ENCODE measurements at regions not wholly inside any gene's neighbourhood (a gene's known extent, or its start where the extent isn't known, plus 50 kb on each side); places are given as distances from the start of the nearest gene placed in this dataset.

- Mint-ChIP-seq H3K9me3 (ENCODE audit: low read depth, unreplicated experiment) (no peaks in the 10 kb centered on the region), H3K4me3 (ENCODE audit: low read depth, unreplicated experiment) (no peak overlapping the region), H3K27me3 (ENCODE audit: unreplicated experiment) (no peaks in the 10 kb centered on the region), H3K36me3 (ENCODE audit: insufficient read depth, unreplicated experiment) (no peaks in the 10 kb centered on the region), H3K27ac (ENCODE audit: unreplicated experiment) (no peak overlapping the region), H3K4me1 (ENCODE audit: low read depth, unreplicated experiment) (no peaks in the 10 kb centered on the region)
- TF ChIP-seq CTCF (IDR thresholded peaks at IDR 0.05; ENCODE audit: unreplicated experiment) = no peak
- no TSS peak for BruUV-seq (replicated peaks)
- no peak for DNase-seq
- CTCF ChIA-PET = interaction anchor here (0.6 to 0.7 kb wide), 2 partner anchors 11 to 74 kb away, joined by 5 read pairs; no protein-coding TSS in a partner anchor
- intact Hi-C loops (cut with micrococcal nuclease; ENCODE audit: unreplicated experiment) = no loop called here
These were observed 202.9 kb downstream of the USP25 start for GRCh38 chr21:15932726-15933125.

- Mint-ChIP-seq H3K36me3 (ENCODE audit: insufficient read depth, unreplicated experiment) (no peaks in the 10 kb centered on the region), H3K4me3 (ENCODE audit: low read depth, unreplicated experiment) (no peak overlapping the region), H3K27me3 (ENCODE audit: unreplicated experiment) (no peaks in the 10 kb centered on the region), H3K27ac (ENCODE audit: unreplicated experiment) (no peak overlapping the region), H3K4me1 (ENCODE audit: low read depth, unreplicated experiment) (no peaks in the 10 kb centered on the region), H3K9me3 (ENCODE audit: low read depth, unreplicated experiment) (no peaks in the 10 kb centered on the region)
- CTCF ChIA-PET = no interaction called here
- no peak for TF ChIP-seq CTCF (IDR thresholded peaks at IDR 0.05; ENCODE audit: unreplicated experiment)
- DNase-seq = no peak
- no TSS peak for BruUV-seq (replicated peaks)
- intact Hi-C loops (cut with micrococcal nuclease; ENCODE audit: unreplicated experiment) = no loop called here
These were observed 205.7 kb downstream of the USP25 start for GRCh38 chr21:15935530-15935929.

DNA sequence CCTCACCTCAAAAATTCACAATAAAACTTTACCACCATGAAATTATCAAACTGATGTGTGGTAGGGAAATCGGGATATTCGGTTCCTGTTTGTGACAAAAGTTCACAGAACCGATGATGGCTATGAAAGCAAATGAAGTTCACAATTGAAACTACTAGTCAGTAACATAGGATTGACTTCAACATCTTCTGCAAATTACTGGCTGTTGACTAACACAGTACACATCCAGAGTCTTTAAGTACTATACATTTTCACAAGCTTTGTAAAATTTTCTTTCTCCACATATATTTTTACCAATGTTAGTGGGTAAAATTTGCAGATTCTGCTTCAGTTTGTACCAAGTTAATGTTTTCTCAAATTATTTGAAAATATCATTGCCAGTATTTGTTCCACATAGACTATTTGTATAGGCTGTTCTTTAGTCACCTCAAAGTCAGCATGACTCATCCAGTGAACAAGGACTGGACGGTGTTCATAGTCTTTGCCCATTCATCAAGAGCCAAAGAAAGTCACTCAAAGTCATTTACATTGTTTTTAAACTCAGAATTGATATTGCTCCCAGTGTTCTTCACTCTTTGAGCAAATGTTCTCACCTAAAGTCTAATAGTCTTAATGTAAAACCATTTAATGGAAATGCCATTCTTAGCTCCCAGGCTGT, 213.4 kb downstream of the USP25 start:
- CTCF ChIA-PET = interaction anchor here (0.6 kb wide), 1 partner anchor 11 kb away, joined by 5 read pairs; no protein-coding TSS in a partner anchor
- no TSS peak for BruUV-seq (replicated peaks)
- Mint-ChIP-seq H3K27ac (ENCODE audit: unreplicated experiment) (no peak overlapping the region), H3K36me3 (ENCODE audit: insufficient read depth, unreplicated experiment) (no peaks in the 10 kb centered on the region), H3K4me1 (ENCODE audit: low read depth, unreplicated experiment) (no peaks in the 10 kb centered on the region), H3K9me3 (ENCODE audit: low read depth, unreplicated experiment) (no peaks in the 10 kb centered on the region), H3K27me3 (ENCODE audit: unreplicated experiment) (no peaks in the 10 kb centered on the region), H3K4me3 (ENCODE audit: low read depth, unreplicated experiment) (no peak overlapping the region)
- DNase-seq = no peak
- TF ChIP-seq CTCF (IDR thresholded peaks at IDR 0.05; ENCODE audit: unreplicated experiment) = no peak
- intact Hi-C loops (cut with micrococcal nuclease; ENCODE audit: unreplicated experiment) = no loop called here

DNA sequence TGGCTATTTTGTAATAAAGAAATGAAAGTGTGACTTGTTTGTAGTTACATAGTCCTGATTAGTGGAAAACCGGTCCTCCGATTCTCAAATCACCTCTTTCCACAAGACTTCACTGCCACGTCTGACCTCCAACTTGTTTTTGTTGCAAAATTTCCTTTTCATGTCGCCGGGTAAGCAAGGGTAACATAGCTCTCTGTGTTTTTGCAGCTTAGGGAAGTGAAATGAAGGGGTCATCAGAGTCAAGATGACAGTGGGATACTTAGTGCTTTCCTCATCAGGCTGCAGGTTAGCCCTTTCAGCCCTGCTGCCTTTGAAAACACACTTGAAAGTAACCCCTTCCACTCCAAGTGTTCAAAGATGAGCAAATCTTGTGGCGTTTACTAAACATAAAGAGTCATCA, 217.9 kb downstream of the USP25 start:
- no peaks in the 10 kb centered on the region for H3K4me1 Mint-ChIP-seq (ENCODE audit: low read depth, unreplicated experiment)
- no peaks in the 10 kb centered on the region for H3K36me3 Mint-ChIP-seq (ENCODE audit: insufficient read depth, unreplicated experiment)
- H3K27ac Mint-ChIP-seq (ENCODE audit: unreplicated experiment) = no peak overlapping the region
- H3K9me3 Mint-ChIP-seq (ENCODE audit: low read depth, unreplicated experiment) = peaks cover 4% of the 10 kb centered on the region
- no TSS peak for BruUV-seq (replicated peaks)
- no peaks in the 10 kb centered on the region for H3K27me3 Mint-ChIP-seq (ENCODE audit: unreplicated experiment)
- intact Hi-C loops (cut with micrococcal nuclease; ENCODE audit: unreplicated experiment) = no loop called here
- DNase-seq = no peak
- CTCF ChIA-PET = no interaction called here
- no peak overlapping the region for H3K4me3 Mint-ChIP-seq (ENCODE audit: low read depth, unreplicated experiment)
- TF ChIP-seq CTCF (IDR thresholded peaks at IDR 0.05; ENCODE audit: unreplicated experiment) = no peak
